HEK293 (cell line): ENCODE measurements at regions not wholly inside any gene's neighbourhood (a gene's known extent, or its start where the extent isn't known, plus 50 kb on each side); places are given as distances from the start of the nearest gene placed in this dataset.

Experiments used
- ZNF830 ChIP-seq: fragments of 450-650 bp; IDR thresholded peaks from 2 replicates; pipeline ENCODE4 v1.5.0; 2018; ENCODE audit warnings: missing biosample characterization, missing genetic modification characterization, low read depth, mild to moderate bottlenecking, moderate library complexity
- TF ChIP-seq, protein P1 (sequence below): fragments of 450-650 bp; formaldehyde crosslinking; IDR thresholded peaks from 2 replicates; pipeline ENCODE4 v1.5.1; 2016; ENCODE audit warnings: missing biosample characterization, missing genetic modification characterization

DNA sequence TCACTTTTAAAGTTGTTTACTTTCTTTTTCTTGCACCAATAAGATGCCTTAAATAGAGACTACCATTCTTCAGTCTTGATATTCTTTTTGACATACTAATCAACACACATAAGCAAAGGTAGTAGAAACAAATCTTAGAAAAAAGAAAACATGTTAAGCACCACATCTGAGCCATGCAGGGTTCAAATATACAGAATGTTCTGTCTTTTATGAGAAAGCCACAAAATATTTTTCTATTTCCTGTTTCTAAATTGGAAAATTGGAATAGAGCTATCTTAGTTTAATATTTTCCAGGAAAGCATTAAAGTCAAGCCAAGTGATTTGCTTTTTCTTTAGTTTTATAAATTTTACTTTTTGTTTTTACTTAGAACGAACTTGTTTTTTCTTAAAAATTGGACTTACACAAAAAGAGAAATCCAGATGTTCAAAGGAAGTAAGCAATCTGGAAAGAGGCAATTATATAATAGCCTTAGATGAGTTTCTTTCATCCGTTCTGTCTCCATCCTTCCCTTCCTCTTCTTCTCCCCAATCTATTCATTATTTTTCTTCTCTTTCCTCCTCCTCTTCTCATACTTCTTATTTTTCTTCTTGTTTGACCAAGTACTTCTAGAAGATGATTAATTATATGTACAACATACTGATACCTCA, 731.7 kb downstream of the SQOR start:
- TF ChIP-seq, protein P1, sequence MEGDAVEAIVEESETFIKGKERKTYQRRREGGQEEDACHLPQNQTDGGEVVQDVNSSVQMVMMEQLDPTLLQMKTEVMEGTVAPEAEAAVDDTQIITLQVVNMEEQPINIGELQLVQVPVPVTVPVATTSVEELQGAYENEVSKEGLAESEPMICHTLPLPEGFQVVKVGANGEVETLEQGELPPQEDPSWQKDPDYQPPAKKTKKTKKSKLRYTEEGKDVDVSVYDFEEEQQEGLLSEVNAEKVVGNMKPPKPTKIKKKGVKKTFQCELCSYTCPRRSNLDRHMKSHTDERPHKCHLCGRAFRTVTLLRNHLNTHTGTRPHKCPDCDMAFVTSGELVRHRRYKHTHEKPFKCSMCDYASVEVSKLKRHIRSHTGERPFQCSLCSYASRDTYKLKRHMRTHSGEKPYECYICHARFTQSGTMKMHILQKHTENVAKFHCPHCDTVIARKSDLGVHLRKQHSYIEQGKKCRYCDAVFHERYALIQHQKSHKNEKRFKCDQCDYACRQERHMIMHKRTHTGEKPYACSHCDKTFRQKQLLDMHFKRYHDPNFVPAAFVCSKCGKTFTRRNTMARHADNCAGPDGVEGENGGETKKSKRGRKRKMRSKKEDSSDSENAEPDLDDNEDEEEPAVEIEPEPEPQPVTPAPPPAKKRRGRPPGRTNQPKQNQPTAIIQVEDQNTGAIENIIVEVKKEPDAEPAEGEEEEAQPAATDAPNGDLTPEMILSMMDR (tag by site-specific recombination): no peak
- no peak for TF ChIP-seq ZNF830 (tag by site-specific recombination)
